Hepatocyte (in vitro differentiated cells): ENCODE measurements at regions not wholly inside any gene's neighbourhood (a gene's known extent, or its start where the extent isn't known, plus 50 kb on each side); places are given as distances from the start of the nearest gene placed in this dataset.

Experiments
- EZH2 ChIP-seq: fragments of 200-600 bp; sonication (generic); IDR thresholded peaks from 2 replicates; pipeline ENCODE4 v1.6.1; 2016; ENCODE audit warnings: antibody characterized with exemption, mild to moderate bottlenecking, borderline replicate concordance
- EZH2phosphoT487 ChIP-seq: fragments of 200-600 bp; sonication (generic); IDR thresholded peaks from one replicate; pipeline ENCODE4 v1.6.1; 2018; ENCODE audit warnings: antibody characterized with exemption, mild to moderate bottlenecking, low read depth, moderate library complexity; ENCODE audit not compliant: unreplicated experiment, severe bottlenecking
- TF ChIP-seq, protein P1 (sequence below): fragments of 200-600 bp; sonication (generic); IDR thresholded peaks from 2 replicates; pipeline ENCODE4 v1.5.1; 2016; ENCODE audit warnings: antibody characterized with exemption, mild to moderate bottlenecking; ENCODE audit not compliant: poor library complexity

DNA sequence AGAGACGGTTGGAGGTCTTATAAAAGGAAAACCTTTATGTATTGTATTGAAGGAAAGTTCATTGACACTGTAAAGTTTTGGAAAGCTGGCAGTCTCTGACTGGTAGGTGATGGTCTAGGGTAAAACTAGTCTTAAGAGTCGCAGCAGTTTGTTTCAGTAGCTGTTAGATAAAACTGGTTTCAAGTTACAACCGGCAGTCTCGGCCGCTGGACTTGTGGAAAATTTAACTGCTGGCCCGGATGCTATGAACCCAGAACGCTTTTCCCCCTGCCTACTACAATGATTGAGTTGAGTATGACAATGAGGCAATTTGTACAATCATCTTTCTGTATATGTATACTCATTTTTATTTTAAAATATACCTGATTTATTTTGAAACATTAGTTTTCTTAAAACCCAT, 1426.9 kb downstream of the AACS start:
- TF ChIP-seq EZH2phosphoT487: no peak
- TF ChIP-seq, protein P1, sequence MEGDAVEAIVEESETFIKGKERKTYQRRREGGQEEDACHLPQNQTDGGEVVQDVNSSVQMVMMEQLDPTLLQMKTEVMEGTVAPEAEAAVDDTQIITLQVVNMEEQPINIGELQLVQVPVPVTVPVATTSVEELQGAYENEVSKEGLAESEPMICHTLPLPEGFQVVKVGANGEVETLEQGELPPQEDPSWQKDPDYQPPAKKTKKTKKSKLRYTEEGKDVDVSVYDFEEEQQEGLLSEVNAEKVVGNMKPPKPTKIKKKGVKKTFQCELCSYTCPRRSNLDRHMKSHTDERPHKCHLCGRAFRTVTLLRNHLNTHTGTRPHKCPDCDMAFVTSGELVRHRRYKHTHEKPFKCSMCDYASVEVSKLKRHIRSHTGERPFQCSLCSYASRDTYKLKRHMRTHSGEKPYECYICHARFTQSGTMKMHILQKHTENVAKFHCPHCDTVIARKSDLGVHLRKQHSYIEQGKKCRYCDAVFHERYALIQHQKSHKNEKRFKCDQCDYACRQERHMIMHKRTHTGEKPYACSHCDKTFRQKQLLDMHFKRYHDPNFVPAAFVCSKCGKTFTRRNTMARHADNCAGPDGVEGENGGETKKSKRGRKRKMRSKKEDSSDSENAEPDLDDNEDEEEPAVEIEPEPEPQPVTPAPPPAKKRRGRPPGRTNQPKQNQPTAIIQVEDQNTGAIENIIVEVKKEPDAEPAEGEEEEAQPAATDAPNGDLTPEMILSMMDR: no peak
- TF ChIP-seq EZH2: no peak
